Type B pancreatic cell (in vitro differentiated cells): ENCODE measurements at regions not wholly inside any gene's neighbourhood (a gene's known extent, or its start where the extent isn't known, plus 50 kb on each side); places are given as distances from the start of the nearest gene placed in this dataset.

Experiments
- DNase-seq: peaks from one replicate; pipeline ENCODE4 v3.0.0; 2021; ENCODE audit warnings: mixed read lengths; ENCODE audit not compliant: unreplicated experiment; ENCODE audit errors: extremely low spot score
- H3K27ac Mint-ChIP-seq: 2 replicates; pipeline ENCODE4 v1.8.0; 2021; ENCODE audit warnings: mild to moderate bottlenecking, mixed read lengths
- H3K27me3 Mint-ChIP-seq: 2 replicates; pipeline ENCODE4 v1.8.0; 2021; ENCODE audit warnings: mixed read lengths
- H3K36me3 Mint-ChIP-seq: 2 replicates; pipeline ENCODE4 v1.8.0; 2021; ENCODE audit warnings: mixed read lengths
- H3K4me1 Mint-ChIP-seq: one replicate; pipeline ENCODE4 v1.8.0; 2021; ENCODE audit warnings: mixed read lengths; ENCODE audit not compliant: unreplicated experiment
- H3K4me3 Mint-ChIP-seq: 2 replicates; pipeline ENCODE4 v1.8.0; 2021; ENCODE audit warnings: mild to moderate bottlenecking, mixed read lengths
- H3K9me3 Mint-ChIP-seq: 2 replicates; pipeline ENCODE4 v1.8.0; 2021; ENCODE audit warnings: mixed read lengths
- CTCF ChIP-seq: fragments of 200-600 bp; sonication (generic); conservative IDR thresholded peaks from 2 replicates; pipeline ENCODE4 v1.5.0; 2021; ENCODE audit warnings: antibody characterized with exemption, mild to moderate bottlenecking

GRCh38 chr5:88542786-88543185 lies 274.1 kb upstream of the TMEM161B start:
- DNase-seq, result no peak
- no peaks in the 10 kb centered on the region for H3K4me1 Mint-ChIP-seq
- H3K36me3 Mint-ChIP-seq, result no peaks in the 10 kb centered on the region
- H3K4me3 Mint-ChIP-seq, result no peak overlapping the region
- TF ChIP-seq CTCF, result no peak
- H3K27me3 Mint-ChIP-seq, result no peaks in the 10 kb centered on the region
- H3K27ac Mint-ChIP-seq, result no peak overlapping the region
- H3K9me3 Mint-ChIP-seq, result no peaks in the 10 kb centered on the region

GRCh38 chr5:88540471-88541115 lies 271.9 kb upstream of the TMEM161B start:
- TF ChIP-seq CTCF, result no peak
- H3K27ac Mint-ChIP-seq, result no peak overlapping the region
- no peaks in the 10 kb centered on the region for H3K27me3 Mint-ChIP-seq
- H3K9me3 Mint-ChIP-seq, result no peaks in the 10 kb centered on the region
- H3K4me1 Mint-ChIP-seq, result no peaks in the 10 kb centered on the region
- no peaks in the 10 kb centered on the region for H3K36me3 Mint-ChIP-seq
- no peak overlapping the region for H3K4me3 Mint-ChIP-seq
- no peak for DNase-seq

GRCh38 chr5:88539693-88540365 lies 271.2 kb upstream of the TMEM161B start:
- Mint-ChIP-seq H3K36me3 (no peaks in the 10 kb centered on the region), H3K27me3 (no peaks in the 10 kb centered on the region), H3K27ac (no peak overlapping the region), H3K9me3 (no peaks in the 10 kb centered on the region), H3K4me1 (no peaks in the 10 kb centered on the region), H3K4me3 (no peak overlapping the region)
- no peak for DNase-seq
- no peak for TF ChIP-seq CTCF

DNA sequence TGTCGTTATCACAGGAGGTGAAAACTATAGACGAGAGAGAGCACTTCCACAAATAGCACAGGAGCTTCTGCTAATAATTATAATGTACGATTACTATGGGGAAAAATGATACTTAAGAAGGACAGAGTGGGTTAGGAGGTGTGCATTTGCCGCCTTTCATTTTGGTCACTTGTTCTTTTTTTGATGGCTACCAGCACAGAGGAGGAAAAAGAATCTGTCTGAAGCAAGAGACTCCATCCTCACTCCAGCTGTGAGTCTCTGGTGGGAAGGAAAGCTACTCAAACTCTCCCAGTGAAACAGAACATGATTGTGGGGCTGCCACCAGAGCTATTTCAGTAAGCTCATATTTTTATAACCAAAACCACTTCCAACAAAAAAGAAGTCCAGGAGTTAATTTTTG lies 270.4 kb upstream of the TMEM161B start:
- Mint-ChIP-seq H3K4me3 (no peak overlapping the region), H3K27ac (no peak overlapping the region), H3K27me3 (no peaks in the 10 kb centered on the region), H3K4me1 (no peaks in the 10 kb centered on the region), H3K9me3 (no peaks in the 10 kb centered on the region), H3K36me3 (no peaks in the 10 kb centered on the region)
- TF ChIP-seq CTCF, result no peak
- no peak for DNase-seq

- Mint-ChIP-seq H3K4me3 (no peak overlapping the region), H3K36me3 (no peaks in the 10 kb centered on the region), H3K4me1 (no peaks in the 10 kb centered on the region), H3K9me3 (no peaks in the 10 kb centered on the region), H3K27me3 (no peaks in the 10 kb centered on the region), H3K27ac (no peak overlapping the region)
- no peak for TF ChIP-seq CTCF
- no peak for DNase-seq
These were observed 267.5 kb upstream of the TMEM161B start for GRCh38 chr5:88536146-88536545.
